BLaER1 treated with 17β-estradiol and CSF1 and Interleukin-3, amounts not matched to agents 10 nM and 100 nM (cell line): ENCODE measurements at regions not wholly inside any gene's neighbourhood (a gene's known extent, or its start where the extent isn't known, plus 50 kb on each side); places are given as distances from the start of the nearest gene placed in this dataset.
A peak's percentile ranks its signal among the peaks of the same experiment; 100 is the strongest.
"Not testable (repeated sequence)": the region's sequence is repeated elsewhere in the genome, so short reads cannot be mapped to it uniquely, and the experiment has no call there.

Experiments used
- H3K27ac ChIP-seq, 11 experiments: shearing (Covaris generic); formaldehyde crosslinking; 2 replicates each; pipeline ENCODE4 v1.8.1; 2022
- H3K27me3 ChIP-seq, 11 experiments: shearing (Covaris generic); formaldehyde crosslinking; 2 replicates each; pipeline ENCODE4 v1.8.1; 2022
- H3K36me3 ChIP-seq, 11 experiments: shearing (Covaris generic); formaldehyde crosslinking; 2 replicates each; pipeline ENCODE4 v1.8.1; 2022
- H3K4me1 ChIP-seq, 10 experiments: shearing (Covaris generic); formaldehyde crosslinking; 2 replicates each; pipeline ENCODE4 v1.8.1; 2022
- H3K4me2 ChIP-seq, 11 experiments: shearing (Covaris generic); formaldehyde crosslinking; 2 replicates each; pipeline ENCODE4 v1.8.1; 2022
- H3K4me3 ChIP-seq, 10 experiments: shearing (Covaris generic); formaldehyde crosslinking; 2 replicates each; pipeline ENCODE4 v1.8.1; 2022
- H3K9ac ChIP-seq, 11 experiments: shearing (Covaris generic); formaldehyde crosslinking; 2 replicates each; pipeline ENCODE4 v1.8.1; 2022
- H3K9me3 ChIP-seq, 11 experiments: shearing (Covaris generic); formaldehyde crosslinking; replicated peaks in 1 of 11; 2 replicates each; pipeline ENCODE4 v1.8.1; 2022
- H4K20me1 ChIP-seq, 11 experiments: shearing (Covaris generic); formaldehyde crosslinking; 2 replicates each; pipeline ENCODE4 v1.8.1; 2022

DNA sequence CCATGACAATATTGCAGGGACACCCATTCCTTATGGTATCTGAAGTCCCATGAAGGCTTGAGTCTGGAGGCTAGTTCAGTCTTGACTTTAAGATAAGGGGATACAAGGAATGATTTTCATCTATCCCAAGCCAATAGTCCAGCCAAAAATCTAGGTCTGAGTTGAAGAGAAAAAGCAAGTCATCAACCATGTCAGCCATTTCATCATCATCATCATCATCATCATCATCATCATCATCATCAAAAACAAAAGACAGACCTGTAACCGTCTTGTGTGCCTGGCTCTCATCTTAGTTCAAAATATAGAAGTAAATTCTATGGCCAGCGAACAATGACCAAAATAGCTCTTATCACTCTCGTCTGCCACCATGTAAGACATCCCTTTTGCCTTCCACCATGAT is 59.5 kb upstream of the FAM90A26 start:
- H3K9me3 ChIP-seq, H4K20me1 ChIP-seq, H3K4me3 ChIP-seq, H3K9ac ChIP-seq, H3K4me1 ChIP-seq, H3K27ac ChIP-seq, H3K27me3 ChIP-seq, H3K4me2 ChIP-seq, H3K36me3 ChIP-seq: not testable (repeated sequence)

DNA sequence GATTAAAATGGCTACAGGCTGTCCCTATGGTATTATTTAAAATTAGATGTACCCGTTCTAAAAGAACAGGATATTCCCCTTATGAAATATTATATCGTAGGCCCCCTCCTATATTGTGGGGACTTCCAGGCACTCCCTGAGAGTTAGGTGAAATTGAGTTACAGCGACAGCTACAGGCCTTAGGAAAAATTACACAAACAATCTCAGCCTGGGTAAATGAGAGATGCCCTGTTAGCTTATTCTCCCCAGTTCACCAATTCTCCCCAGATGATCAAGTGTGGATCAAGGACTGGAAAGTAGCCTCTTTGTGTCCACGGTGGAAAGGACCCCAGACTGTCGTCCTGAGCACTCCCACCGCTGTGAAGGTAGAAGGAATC is 67.1 kb upstream of the FAM90A26 start:
- not testable (repeated sequence) for H3K27ac ChIP-seq, H3K4me3 ChIP-seq, H3K4me2 ChIP-seq, H4K20me1 ChIP-seq, H3K4me1 ChIP-seq, H3K27me3 ChIP-seq, H3K9ac ChIP-seq, H3K36me3 ChIP-seq, H3K9me3 ChIP-seq

DNA sequence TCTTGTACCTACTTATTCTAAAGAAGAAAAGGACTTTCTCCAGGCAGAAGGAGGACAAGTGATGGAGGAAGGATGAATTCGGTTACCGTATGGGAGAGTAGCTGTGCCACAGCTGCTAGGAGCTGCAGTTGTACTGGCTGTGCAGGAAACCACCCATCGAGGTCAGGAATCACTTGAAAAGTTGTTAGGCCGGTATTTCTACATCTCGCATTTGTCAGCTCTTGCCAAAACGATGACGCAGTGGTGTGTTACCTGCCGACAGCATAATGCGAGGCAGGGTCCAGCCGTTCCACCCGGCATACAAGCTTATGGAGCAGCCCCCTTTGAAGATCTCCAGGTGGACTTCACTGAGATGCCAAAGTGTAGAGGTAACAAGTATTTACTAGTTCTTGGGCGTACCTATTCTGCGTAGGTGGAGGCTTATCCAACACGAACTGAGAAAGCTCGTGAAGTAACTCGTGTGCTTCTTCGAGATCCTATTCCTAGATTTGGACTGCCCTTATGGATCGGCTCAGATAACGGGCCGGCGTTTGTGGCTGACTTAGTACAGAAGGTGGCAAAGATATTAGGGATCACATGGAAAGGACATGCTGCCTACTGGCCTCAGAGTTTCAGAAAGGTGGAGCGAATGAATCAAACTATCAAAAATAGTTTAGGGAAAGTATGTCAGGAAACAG is 67.6 kb upstream of the FAM90A26 start:
- H3K4me3 ChIP-seq, H3K9me3 ChIP-seq, H3K9ac ChIP-seq, H3K4me1 ChIP-seq, H3K27me3 ChIP-seq, H3K36me3 ChIP-seq, H3K27ac ChIP-seq, H4K20me1 ChIP-seq, H3K4me2 ChIP-seq: not testable (repeated sequence)

DNA sequence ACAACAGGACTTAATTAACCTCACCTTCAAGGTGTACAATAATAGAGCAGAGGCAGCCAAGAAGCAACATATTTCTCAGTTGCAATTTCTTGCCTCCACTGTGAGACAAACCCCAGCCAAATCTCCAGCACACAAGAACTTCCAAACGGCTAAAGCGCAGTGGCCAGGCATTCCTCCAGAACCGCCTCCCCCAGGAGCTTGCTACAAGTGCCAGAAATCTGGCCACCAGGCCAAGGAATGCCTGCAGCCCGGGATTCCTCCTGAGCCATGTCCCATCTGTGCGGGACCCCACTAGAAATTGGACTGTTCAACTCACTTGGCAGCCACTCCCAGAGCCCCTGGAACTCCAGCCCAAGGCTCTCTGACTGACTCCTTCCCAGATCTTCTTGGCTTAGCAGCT is 73.9 kb upstream of the FAM90A26 start:
- not testable (repeated sequence) for H3K27ac ChIP-seq, H3K4me2 ChIP-seq, H4K20me1 ChIP-seq, H3K36me3 ChIP-seq, H3K4me1 ChIP-seq, H3K9ac ChIP-seq, H3K4me3 ChIP-seq, H3K27me3 ChIP-seq
- H3K9me3 ChIP-seq: peaks cover 0 to 16% (median 11%) of the 10 kb centered on the region in 11 experiments; a peak in 17 of 22 replicates

DNA sequence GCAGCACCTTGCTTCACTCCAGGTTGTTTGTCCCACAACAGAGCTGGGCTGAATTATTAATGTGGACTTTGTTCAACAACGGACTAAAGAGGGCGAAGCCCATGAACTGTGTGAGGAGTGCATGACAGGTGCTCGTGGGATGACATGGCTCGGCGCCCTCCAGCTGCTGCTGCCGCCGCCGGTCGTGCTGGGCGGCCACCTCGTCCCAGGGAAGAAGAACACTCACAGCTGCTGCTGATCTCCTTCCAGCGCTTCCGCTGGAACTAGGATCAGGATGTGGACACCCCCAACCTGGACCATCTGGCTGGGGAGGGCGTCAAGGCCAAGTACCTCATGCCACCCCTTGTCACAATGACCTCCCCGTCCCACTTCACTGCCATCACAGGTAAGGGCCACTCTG is 91.4 kb upstream of the FAM90A26 start:
- not testable (repeated sequence) for H3K9ac ChIP-seq, H3K4me2 ChIP-seq, H3K27me3 ChIP-seq, H3K4me1 ChIP-seq, H3K36me3 ChIP-seq, H4K20me1 ChIP-seq, H3K27ac ChIP-seq, H3K4me3 ChIP-seq, H3K9me3 ChIP-seq

DNA sequence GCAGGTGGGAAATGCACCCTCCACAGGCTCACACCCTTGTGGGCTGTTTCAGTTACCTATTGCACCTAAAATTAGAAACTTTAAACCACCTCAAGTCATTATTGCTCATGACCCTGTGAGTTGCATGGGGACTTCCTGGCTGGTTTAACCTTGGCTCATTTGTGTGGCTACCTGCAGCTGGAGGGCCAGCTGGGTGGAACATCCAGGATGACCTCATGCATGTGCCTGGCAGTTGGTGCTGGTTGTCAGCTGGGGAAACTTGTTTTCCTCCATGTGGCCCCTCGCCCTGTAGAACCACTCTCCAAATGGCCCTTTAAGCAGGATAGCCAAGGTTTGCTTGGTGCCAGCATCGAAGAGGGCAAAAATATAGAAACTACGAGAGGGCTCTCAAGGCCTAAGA is 93.2 kb upstream of the FAM90A26 start:
- H3K36me3 ChIP-seq, H3K9ac ChIP-seq, H3K4me3 ChIP-seq, H3K27ac ChIP-seq, H4K20me1 ChIP-seq, H3K4me1 ChIP-seq, H3K9me3 ChIP-seq, H3K27me3 ChIP-seq, H3K4me2 ChIP-seq: not testable (repeated sequence)

DNA sequence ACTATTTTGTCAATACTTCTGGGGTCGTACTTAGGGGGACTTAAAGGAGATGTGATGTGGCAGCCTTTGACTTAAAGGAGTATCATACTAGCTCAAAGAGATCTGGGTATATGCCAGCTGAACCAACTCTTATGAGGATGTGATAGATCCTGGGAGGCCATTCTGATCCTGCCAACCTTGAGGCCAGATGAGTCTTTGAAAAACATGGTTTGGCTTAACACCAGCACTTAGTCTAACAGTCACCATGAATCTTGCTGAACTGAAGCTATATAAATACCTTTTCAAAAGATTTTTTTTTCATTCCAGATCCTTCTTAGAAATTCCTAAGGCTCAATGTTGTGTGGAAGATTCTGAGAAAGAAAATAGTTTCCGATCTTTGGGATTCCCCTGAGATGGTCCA is 93.7 kb upstream of the FAM90A26 start:
- not testable (repeated sequence) for H3K36me3 ChIP-seq, H4K20me1 ChIP-seq, H3K27ac ChIP-seq, H3K9ac ChIP-seq, H3K27me3 ChIP-seq, H3K9me3 ChIP-seq, H3K4me2 ChIP-seq, H3K4me3 ChIP-seq, H3K4me1 ChIP-seq

DNA sequence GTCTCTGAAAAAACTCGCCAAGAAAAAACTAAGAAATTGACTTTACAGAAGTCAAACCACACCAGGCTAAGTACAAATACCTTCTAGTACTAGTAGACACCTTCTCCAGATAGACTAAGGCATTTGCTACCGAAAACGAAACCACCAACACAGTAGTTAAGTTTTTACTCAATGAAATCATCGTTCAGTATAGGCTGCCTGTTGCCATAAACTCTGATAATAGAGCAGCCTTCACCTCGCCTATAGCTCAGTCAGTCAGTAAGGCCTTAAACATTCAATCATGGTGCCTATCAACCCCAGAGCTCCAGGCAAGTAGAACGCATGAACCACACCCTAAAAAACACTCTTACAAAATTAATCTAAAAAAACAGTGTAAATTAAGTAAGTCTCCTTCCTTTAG is 96.8 kb upstream of the FAM90A26 start:
- H4K20me1 ChIP-seq, H3K4me2 ChIP-seq, H3K36me3 ChIP-seq, H3K9ac ChIP-seq, H3K9me3 ChIP-seq, H3K4me1 ChIP-seq, H3K4me3 ChIP-seq, H3K27ac ChIP-seq, H3K27me3 ChIP-seq: not testable (repeated sequence)

DNA sequence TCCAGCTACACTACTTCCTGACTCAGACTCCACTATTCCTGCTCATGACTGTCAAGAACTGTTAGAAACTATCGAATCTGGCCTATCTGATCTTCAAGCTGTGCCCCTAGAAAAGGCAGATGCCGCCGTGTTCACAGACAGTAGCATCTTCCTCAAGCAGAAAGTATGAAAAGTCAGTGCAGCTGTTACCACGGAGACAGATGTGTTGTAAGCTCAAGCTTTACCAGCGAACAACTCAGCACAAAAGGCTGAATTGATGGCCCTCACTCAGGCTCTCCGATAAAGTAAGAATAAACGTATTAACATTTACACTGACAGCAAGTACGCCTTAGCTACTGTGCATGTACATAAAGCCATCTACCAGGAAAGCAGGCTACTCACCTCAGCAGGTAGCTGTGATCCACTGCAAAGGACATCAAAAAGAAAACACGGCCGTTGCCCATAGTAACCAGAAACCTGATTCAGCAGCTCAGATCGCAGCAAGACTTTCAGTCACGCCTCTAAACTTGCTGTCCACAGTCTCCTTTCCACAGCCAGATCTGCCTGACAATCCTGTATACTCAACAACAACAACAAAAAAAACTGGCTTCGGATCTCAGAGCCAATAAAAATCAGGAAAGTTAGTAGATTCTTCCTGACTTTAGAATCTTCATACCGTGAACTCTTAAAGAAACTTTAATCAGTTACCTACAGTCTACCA is 97.5 kb upstream of the FAM90A26 start:
- H3K9me3 ChIP-seq, H3K9ac ChIP-seq, H3K27me3 ChIP-seq, H3K36me3 ChIP-seq, H3K4me3 ChIP-seq, H4K20me1 ChIP-seq, H3K4me2 ChIP-seq, H3K27ac ChIP-seq, H3K4me1 ChIP-seq: not testable (repeated sequence)

DNA sequence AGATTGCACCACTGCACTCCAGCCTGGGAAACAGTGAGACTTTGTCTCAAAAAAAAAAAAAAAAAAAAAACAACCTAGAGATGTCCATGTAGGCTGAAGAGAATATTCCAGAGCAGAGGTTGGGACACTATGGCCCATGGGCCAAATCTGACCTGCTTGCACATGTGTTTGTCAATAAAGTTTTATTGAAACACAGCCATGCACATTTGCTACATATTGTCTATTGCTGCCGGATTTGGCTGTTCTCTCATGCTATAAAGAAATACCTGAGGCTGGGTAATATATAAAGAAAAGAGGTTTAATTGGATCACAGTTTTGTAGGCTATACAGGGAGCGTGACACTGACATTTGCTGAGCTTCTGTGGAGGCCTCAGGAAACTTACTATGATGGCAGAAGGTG is 102.3 kb upstream of the FAM90A26 start:
- H3K4me2 ChIP-seq, H3K4me3 ChIP-seq, H3K36me3 ChIP-seq, H3K27me3 ChIP-seq, H3K9ac ChIP-seq, H3K27ac ChIP-seq, H4K20me1 ChIP-seq, H3K4me1 ChIP-seq: not testable (repeated sequence)
- H3K9me3 ChIP-seq: peaks cover 11 to 25% (median 18%) of the 10 kb centered on the region in 11 experiments

DNA sequence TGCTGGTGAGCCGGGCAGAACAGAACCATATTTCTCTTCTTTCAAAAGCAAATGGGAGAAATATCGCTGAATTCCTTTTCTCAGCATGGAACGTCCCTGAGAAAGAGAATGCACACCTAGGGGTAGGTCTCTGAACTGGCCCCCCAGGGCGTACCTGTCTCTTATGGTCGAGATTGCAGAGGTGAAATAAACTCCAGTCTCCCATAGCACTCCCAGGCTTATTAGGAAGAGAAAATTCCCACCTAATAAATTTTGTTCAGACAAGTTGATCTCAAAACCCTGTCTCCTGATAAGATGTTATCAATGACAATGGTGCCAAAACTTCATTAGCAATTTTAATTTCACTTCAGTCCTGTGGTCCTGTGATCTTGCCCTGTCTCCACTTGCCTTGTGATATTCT is 106.6 kb upstream of the FAM90A26 start:
- not testable (repeated sequence) for H3K36me3 ChIP-seq, H3K4me2 ChIP-seq, H3K27ac ChIP-seq, H4K20me1 ChIP-seq, H3K4me3 ChIP-seq, H3K27me3 ChIP-seq, H3K4me1 ChIP-seq, H3K9ac ChIP-seq
- H3K9me3 ChIP-seq: peaks cover 11 to 32% (median 20%) of the 10 kb centered on the region in 11 experiments

DNA sequence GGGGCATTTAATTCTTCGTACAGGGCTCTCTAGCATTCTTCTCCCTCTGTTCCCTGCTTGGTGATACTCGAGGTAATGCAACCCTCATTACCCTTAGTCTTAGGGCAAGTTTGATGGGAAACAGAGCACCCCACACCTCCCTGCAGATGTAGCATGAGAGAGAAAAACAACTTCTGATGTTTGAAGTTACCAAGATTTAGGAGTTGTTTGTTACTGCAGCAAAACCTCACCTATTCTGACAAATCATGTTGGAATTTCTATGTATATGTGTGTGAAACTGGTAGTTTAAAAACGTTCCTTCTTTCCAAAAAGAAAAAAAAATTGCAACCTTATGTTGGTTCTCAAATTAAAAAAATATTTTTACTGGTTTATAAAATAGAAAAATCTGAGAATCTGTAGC is 145.3 kb upstream of the FAM90A26 start:
- H3K9me3 ChIP-seq, H3K9ac ChIP-seq, H3K27ac ChIP-seq, H3K4me1 ChIP-seq, H3K27me3 ChIP-seq, H3K4me2 ChIP-seq, H3K36me3 ChIP-seq, H4K20me1 ChIP-seq, H3K4me3 ChIP-seq: not testable (repeated sequence)

DNA sequence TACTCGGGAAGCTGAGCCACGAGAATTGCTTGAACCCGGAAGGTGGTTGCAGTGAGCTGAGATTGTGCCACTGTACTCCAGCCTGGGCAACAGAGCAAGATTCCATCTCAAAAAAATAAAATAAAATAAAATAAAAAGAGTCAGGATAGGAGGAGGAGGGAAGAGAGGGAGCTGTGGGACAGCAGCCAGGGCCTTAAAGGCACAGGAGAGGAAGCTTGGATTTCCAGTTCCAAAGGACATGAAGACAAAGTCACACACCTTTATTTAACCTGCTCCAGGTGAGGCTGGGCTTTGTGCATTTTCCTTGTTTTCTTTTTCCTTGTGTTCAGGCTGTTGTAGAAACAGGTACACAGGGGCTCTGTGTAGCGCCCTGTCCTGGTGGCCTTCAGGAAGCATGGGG is 138.2 kb upstream of the HMX1 start:
- not testable (repeated sequence) for H3K27me3 ChIP-seq, H3K36me3 ChIP-seq, H3K4me2 ChIP-seq, H3K9ac ChIP-seq, H3K4me1 ChIP-seq, H3K9me3 ChIP-seq, H3K27ac ChIP-seq, H4K20me1 ChIP-seq, H3K4me3 ChIP-seq

DNA sequence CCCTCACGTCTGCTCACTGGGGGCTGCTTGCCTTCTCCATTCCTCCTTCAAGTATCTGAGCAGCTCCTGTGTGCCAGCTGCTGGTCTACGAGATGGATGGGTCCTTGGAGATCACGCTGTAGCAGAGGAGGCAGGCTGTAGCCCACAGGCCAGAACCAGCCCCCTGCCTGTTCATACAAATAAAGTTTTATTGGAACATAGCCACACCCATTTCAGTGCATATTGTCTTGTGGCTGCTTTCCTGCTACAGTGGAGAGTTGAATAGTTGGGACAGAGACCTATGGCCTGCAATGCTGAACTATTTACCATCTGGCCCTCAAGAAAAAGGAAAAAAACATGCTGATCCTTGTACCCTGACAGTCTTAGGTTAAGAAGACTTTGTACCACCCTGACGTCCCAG is 136.8 kb upstream of the HMX1 start:
- H3K9me3 ChIP-seq, H4K20me1 ChIP-seq, H3K4me1 ChIP-seq, H3K27me3 ChIP-seq, H3K27ac ChIP-seq, H3K4me2 ChIP-seq, H3K36me3 ChIP-seq, H3K4me3 ChIP-seq, H3K9ac ChIP-seq: not testable (repeated sequence)

DNA sequence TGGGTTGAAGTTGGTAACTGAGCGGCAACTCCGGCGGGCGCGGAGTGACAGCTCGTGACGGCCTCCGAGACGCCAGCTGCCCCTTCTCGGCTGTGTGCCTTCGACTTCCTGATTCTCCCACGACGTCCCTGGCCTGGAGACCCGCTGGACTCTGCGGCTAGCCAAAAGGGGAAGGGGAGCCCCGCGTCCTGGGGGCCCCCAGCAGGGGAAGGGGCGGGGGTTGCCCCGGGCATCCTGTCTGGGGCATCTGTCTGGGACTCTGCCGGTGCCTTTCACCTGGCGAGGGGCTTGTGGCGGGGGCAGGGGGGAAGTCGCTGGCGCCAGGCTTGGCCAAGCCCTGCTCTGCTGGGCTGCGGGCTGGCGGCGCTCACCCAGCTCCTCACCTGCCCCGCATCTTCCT is 129.5 kb upstream of the HMX1 start:
- Histone ChIP-seq H3K27me3 (peaks cover 0 to 20% (median 8%) of the 10 kb centered on the region in 11 experiments; a peak in 11 of 22 replicates), H3K4me3 (peak overlapping the region; percentile 46 to 66 (median 56); a peak in 13 of 20 replicates), H3K9ac (peak overlapping the region in 5 of 11 experiments; percentile 67 to 81 (median 76); a peak in 5 of 22 replicates), H3K4me2 (peak overlapping the region; percentile 61 to 99 (median 89))
- H3K9me3 ChIP-seq, H3K27ac ChIP-seq, H3K4me1 ChIP-seq, H4K20me1 ChIP-seq, H3K36me3 ChIP-seq: not testable (repeated sequence)
